Hippocampal formation (tissue), 2 donors: ENCODE measurements at regions not wholly inside any gene's neighbourhood (a gene's known extent, or its start where the extent isn't known, plus 50 kb on each side); places are given as distances from the start of the nearest gene placed in this dataset.

ENCODE experiments used
- DNase-seq, 2 donors: peaks; one replicate each; lab custom pipeline; 2025; lab: John Stamatoyannopoulos, UW

DNA sequence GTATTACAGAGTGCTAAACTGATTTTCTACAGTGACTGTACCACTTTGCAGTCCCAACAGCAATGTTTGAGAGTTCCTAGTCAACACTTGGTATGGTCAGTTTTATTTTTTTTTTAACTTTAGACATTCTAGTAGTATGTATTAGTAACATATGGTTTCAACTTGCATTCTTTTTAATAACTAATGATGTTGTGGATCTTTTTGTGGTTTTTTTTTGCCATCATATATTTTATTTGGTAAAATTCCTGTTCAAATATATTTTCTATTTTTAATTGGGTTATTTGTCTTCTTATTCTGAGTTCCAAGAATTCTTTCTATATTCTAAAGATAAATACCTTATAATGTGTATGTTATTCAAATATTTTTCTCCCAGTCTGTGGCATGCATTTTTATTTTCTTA lies 189.4 kb upstream of the ECI2 start:
- DNase-seq: no peak

- DNase-seq: no peak
These were observed 187.9 kb upstream of the ECI2 start for GRCh38 chr6:4323322-4323721.

DNA sequence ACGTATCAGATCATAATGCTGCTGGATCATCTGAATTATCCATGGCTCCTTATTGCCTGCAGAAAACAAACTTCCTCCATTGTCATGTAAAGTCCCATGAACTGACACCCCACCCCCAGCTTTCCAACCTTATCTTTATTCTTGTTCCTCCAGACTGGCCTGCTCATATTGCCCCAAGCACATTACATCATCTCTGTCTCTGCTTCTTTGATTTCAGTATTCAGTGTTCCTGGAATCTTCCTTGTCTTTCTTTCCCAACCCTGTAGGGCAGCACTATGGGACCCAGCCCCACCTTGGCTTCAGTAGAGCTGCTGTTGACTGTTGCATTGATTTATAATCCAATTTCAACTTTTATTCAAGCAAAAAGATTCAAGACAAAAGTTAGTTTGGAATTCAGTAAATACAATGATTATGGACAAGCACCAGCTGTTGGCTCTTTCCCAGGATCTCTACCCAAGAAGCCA lies 187.5 kb upstream of the ECI2 start:
- DNase-seq: no peak

GRCh38 chr6:4322134-4322845 lies 186.9 kb upstream of the ECI2 start:
- no peak for DNase-seq

DNA sequence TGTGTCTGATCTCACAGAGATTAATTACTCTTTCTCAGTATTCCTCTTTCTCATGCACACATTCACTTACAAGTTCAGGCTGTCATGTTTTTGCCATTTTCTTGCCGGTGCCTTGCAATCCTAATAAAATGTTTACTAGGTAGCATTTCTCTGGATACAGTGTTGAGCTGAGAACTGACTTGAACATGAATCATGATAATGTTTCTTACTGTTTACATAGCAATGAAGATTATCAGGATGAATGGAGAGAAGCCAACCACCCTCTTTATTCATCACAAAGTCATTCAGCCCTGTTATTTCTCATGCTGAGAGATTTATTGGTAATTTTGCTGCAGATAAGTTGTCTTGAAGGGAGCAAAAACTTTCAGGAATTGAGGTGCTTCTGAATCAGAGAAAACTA lies 185.5 kb upstream of the ECI2 start:
- DNase-seq: no peak

DNA sequence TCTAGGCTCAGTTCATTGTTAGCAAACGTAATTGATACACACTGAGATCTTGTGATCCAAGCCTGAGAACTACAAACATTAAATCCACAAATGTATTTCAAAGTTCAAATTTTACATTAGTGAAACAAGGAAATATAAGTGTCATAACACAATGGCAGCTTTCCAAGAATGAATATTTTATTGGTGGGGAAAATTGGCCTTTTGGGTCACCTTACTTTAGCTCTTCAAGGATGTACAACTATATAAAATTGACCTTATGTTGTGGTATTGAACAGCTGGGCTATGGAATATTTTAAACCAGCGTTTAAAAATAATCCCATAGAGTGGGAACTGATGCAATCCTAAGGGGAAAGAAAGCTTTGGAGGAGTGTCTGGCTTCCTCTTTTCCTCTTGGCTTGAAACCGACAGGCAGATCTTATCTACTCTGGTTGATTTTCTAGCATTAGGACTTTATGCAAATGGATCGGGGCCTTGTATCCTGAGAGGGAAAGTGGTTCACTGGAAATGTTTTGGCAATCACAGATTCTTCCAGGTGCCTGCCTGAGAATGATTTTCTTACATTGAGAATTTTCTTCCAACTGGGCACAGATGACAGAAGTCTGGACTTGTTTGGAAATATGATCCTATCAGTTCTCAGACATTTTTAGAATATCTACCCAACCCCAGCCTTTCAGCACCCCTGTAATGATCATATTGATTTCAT lies 184.8 kb upstream of the ECI2 start:
- DNase-seq: no peak

- DNase-seq: no peak
These were observed 182.9 kb upstream of the ECI2 start for GRCh38 chr6:4318321-4318720.

DNA sequence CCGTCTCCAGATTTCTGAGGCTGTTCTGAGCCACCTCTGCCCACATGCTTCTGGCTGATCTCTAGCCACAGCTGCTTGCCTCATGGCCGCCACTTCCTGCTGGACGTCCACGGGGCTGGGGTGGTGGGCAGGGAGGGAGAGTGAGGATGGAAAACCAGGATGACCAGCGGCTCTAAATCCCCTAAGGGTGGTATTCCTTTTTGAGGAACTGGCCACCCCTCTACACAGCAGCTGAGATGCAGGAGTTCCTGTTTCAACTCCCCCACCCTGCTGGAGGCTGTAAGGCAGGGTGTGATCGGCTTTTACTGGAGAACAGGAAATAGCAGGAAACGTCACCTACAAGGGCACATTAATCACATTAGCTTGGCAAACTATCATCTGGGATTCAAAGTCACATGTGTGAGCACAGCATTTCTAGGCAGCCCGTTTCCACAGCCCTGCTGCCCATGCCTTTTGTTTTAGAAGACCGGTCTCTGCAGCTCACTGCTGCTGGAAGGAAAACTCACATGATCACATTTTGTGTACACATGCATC lies 181.6 kb upstream of the ECI2 start:
- DNase-seq: no peak

GRCh38 chr6:4314201-4314707 lies 178.9 kb upstream of the ECI2 start:
- DNase-seq: no peak

DNA sequence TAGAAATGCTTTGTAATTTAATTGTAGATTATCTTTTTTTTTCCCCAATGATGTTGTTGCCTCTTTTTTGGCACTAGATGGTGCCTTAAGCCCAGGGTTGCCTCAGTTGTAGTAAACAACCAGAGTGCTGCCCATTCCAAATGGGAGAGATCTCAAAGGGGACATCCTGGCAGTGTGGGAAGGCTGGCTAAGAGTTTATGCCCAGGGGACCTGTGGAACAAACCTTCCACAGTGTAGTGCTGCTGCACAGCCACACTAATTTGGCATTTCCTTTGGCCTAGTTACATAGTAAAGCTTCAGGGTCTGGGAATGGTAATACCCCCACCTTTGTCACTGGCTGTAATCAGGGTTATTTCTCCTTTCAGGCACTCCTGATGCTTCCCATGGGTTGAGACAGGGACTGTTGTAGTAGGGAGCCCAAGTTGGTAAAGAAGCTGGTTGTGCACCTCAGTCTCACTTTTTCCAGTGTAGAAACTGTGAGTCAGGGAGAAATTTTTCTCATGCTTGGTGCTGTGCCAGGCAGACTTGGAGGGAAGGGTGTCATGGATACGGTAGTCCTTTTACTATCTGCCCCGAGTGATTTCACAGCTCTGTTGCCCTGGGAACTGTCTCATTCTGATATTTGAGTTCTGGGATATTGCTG lies 177.8 kb upstream of the ECI2 start:
- DNase-seq: peak in 1 of 2 donors; percentile 5

- DNase-seq: no peak
These were observed 176.8 kb upstream of the ECI2 start for GRCh38 chr6:4311976-4312860.

GRCh38 chr6:4309540-4309939 lies 174.2 kb upstream of the ECI2 start:
- DNase-seq: no peak

- no peak for DNase-seq
These were observed 173.0 kb upstream of the ECI2 start for GRCh38 chr6:4308364-4308763.

DNA sequence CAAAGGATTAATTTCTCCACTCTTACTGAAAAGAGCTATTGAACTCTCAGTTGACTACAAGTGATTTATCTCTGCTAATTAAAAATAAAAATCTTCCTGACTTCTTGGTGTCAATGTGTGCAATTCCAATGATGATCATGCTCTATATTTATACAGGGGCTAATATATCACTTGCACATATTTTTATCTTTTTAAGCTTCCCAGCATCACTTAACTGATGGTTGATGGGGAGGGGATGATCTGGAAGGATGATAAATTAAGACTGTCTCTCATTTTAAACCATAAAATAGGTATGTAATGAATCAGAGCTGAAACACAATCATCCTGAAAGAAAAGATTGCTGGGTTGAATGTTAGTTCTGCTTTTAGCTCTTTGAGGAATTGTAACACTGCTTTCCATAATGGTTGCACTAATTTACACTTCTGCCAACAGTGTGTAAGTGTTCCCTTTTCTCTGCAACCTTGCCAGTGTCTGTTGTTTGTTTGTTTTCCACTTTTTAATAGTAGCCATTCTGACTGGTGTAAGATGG lies 169.6 kb upstream of the ECI2 start:
- no peak for DNase-seq

- no peak for DNase-seq
These were observed 168.3 kb upstream of the ECI2 start for GRCh38 chr6:4303638-4304037.

- DNase-seq: no peak
These were observed 167.1 kb upstream of the ECI2 start for GRCh38 chr6:4302524-4302923.

DNA sequence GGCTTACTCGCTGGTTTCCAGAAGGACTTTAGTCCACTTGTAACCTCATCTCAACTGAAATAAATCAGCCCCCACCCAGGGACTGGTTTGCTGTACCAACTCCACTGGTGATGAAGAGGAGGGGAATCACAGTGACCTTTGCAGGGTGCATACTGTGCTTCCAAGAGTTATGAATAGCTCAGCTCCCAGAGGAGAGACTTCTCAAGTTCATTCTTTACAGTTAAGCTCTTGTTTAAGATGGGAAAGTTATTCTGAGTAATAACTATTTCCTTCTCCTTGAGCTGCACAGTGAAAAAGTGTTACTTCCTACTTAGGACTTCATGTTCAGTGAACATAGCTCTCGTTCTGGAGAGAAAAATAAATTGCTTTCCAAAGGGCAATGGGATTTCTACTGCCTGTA lies 166.5 kb upstream of the ECI2 start:
- DNase-seq: no peak

GRCh38 chr6:4300917-4301316 lies 165.5 kb upstream of the ECI2 start:
- no peak for DNase-seq

DNA sequence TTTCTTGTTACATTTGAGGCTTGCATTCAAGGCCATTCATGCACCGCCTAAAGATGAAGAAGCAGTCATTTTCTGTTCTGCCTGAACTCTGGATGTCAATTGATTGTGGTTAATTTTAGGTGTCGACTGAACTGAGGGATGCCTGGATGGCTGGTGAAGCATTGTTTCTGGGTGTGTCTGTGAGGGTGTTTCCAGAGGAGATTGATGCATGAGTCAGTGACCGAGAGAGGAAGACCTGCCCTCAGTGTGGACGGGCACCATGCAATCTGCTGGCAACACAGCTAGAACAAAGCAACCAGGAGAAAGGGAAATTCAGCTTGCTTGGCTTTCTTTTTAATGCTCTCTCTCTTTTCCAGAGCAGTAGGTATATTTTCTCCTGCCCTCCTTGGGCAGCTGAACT lies 164.1 kb upstream of the ECI2 start:
- DNase-seq: no peak

DNA sequence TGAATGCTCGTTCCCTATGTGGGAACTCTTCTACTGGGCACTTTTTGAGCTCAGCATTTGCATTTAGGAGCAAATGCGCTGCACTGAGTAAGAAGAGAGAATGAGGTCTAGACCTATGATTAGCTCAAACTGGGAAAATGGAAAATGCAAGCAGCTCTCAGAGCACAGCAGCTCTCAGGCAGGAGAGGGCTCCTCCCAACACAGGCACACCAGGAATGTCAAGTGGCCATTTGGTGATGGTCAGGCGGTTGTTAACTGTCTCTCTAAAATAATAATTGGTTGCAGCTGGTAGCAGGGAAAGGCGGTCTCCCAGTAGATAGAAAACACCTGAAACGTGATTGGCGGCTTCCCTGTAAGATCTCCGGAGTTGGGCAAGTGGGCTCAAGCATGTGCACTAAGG lies 162.0 kb upstream of the ECI2 start:
- DNase-seq: no peak

DNA sequence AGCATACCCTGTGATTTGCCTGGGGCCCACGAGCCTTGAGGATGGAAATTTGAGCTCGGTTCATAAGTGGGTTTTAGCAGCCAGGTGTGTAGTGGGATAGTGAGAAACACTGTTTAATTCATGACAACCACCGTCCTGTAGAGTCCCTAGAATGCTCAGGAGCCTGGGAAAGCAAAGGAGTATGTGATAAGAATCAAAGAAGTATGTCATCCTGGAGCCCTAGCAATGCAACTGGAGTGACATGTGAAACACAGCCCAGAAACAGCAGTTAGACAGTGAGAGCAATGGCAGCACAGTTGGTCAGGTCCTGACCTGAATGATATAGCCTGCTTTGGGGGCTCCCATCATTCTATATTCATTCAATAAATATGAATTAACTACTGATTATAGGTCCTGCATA lies 161.2 kb upstream of the ECI2 start:
- no peak for DNase-seq

GRCh38 chr6:4295783-4296155 lies 160.4 kb upstream of the ECI2 start:
- DNase-seq: no peak
